ENCODE measurements at regions not wholly inside any gene's neighbourhood (a gene's known extent, or its start where the extent isn't known, plus 50 kb on each side); places are given as distances from the start of the nearest gene placed in this dataset.

DNA sequence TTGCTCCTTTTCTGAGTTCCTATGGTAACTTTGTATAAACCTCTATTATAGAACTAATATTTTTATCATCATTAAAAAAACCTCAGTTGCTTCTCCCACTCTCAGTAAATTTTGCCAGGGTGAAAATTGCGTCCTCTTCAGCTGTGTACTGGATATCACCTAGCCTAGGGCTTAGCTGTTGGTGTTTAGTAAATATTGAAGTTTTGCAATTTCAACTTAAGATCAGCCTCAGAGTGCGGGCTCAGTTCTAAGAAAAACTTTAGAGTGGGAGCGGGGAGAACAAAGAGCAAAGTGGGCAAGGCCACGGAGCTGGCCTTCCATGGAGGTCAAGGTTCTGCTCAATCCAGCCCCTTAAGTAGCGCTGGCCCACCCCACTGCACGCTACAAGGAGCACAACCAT is 488.3 kb upstream of the SPRED2 start:
- TF ChIP-seq, protein P1, sequence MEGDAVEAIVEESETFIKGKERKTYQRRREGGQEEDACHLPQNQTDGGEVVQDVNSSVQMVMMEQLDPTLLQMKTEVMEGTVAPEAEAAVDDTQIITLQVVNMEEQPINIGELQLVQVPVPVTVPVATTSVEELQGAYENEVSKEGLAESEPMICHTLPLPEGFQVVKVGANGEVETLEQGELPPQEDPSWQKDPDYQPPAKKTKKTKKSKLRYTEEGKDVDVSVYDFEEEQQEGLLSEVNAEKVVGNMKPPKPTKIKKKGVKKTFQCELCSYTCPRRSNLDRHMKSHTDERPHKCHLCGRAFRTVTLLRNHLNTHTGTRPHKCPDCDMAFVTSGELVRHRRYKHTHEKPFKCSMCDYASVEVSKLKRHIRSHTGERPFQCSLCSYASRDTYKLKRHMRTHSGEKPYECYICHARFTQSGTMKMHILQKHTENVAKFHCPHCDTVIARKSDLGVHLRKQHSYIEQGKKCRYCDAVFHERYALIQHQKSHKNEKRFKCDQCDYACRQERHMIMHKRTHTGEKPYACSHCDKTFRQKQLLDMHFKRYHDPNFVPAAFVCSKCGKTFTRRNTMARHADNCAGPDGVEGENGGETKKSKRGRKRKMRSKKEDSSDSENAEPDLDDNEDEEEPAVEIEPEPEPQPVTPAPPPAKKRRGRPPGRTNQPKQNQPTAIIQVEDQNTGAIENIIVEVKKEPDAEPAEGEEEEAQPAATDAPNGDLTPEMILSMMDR (IDR thresholded peaks at IDR 0.05; ENCODE audit: borderline replicate concordance, extremely low read depth, low read length, poor library complexity, severe bottlenecking) = no peak
- TF ChIP-seq EZH2 (IDR thresholded peaks at IDR 0.05; ENCODE audit: borderline replicate concordance, low read depth, low read length, severe bottlenecking) = no peak
